K562 (cell line): ENCODE measurements at regions not wholly inside any gene's neighbourhood (a gene's known extent, or its start where the extent isn't known, plus 50 kb on each side); places are given as distances from the start of the nearest gene placed in this dataset.

ENCODE experiments used
- DDX20 ChIP-seq: fragments of 450-650 bp; IDR thresholded peaks from 2 replicates; pipeline ENCODE4 v1.6.1; 2016; ENCODE audit warnings: missing genetic modification characterization, low read depth, mild to moderate bottlenecking, missing compliant biosample characterization, moderate library complexity
- MXI1 ChIP-seq: IDR thresholded peaks from 2 replicates; pipeline ENCODE4 v1.6.1; 2011; ENCODE audit warnings: low read depth, mild to moderate bottlenecking, improper control_type of control experiment, low read length
- NR2C2 ChIP-seq, 2 experiments: fragments of 200-800 bp in 1 of 2; sonication (Bioruptor generic) in 1 of 2; sonication (generic) in 1 of 2; formaldehyde crosslinking in 1 of 2; IDR thresholded peaks; 2 replicates each; pipeline versions ENCODE4 v1.6.1 to v1.8.0; 2016 to 2022; ENCODE audit warnings: mild to moderate bottlenecking in 1 of 2, missing compliant biosample characterization in 1 of 2, missing genetic modification characterization in 1 of 2, missing genetic modification reagents in 1 of 2
- POLR3G ChIP-seq: IDR thresholded peaks from 2 replicates; pipeline ENCODE4 v1.6.1; 2011; ENCODE audit not compliant: insufficient read length, insufficient replicate concordance; ENCODE audit errors: extremely low read depth
- TF ChIP-seq, protein P1 (sequence below): IDR thresholded peaks from 2 replicates; pipeline ENCODE4 v1.6.1; 2016; ENCODE audit warnings: missing genetic modification characterization, missing compliant biosample characterization
- TF ChIP-seq, protein P2 (sequence below): fragments of 450-650 bp; IDR thresholded peaks from 2 replicates; pipeline ENCODE4 v1.6.1; 2016; ENCODE audit warnings: missing biosample characterization, missing genetic modification characterization
- TF ChIP-seq, protein P3 (sequence below): sonication (generic); formaldehyde crosslinking; IDR thresholded peaks from 2 replicates; pipeline ENCODE4 v1.8.1; 2022; ENCODE audit warnings: missing genetic modification reagents
- TF ChIP-seq, protein P4 (sequence below): fragments of 250-450 bp; sonication (Bioruptor Pico); IDR thresholded peaks from 2 replicates; pipeline ENCODE4 v1.5.0; 2020; ENCODE audit warnings: mild to moderate bottlenecking

DNA sequence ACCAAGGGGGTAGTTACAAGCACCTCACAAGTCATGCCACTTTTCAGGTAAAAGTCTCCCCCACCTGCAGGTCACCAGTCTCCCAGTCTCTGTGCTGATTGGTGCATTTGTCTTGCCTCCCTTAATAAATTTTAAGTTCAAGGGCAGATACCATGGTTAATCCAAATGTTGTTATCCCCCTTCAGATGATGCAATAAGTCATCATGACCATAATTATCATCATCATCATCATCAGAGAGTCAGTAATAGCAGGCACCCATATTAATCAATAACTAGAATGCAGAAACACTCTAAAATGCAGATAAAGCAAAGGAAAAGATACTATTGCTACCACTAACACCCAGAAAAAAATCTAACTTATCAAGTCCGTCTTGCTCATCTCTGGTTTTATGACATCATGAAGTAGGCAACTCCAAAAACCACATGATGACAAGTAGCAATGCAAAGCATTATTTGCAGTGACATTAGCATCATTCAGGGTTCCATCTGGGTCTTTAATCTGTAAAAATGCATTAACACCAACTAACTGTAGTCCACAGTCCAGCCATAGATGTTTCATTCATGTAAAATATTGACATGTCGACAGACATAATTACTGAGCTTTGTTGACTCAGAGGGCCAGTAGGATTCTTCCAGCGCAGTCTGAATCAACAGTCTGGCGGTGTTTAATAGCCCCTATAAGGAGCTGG lies 492.0 kb upstream of the RUNX1 start (continued):
- TF ChIP-seq, protein P1, sequence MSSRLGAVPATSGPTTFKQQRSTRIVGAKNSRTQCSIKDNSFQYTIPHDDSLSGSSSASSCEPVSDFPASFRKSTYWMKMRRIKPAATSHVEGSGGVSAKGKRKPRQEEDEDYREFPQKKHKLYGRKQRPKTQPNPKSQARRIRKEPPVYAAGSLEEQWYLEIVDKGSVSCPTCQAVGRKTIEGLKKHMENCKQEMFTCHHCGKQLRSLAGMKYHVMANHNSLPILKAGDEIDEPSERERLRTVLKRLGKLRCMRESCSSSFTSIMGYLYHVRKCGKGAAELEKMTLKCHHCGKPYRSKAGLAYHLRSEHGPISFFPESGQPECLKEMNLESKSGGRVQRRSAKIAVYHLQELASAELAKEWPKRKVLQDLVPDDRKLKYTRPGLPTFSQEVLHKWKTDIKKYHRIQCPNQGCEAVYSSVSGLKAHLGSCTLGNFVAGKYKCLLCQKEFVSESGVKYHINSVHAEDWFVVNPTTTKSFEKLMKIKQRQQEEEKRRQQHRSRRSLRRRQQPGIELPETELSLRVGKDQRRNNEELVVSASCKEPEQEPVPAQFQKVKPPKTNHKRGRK (tag) = no peak
- TF ChIP-seq, protein P2, sequence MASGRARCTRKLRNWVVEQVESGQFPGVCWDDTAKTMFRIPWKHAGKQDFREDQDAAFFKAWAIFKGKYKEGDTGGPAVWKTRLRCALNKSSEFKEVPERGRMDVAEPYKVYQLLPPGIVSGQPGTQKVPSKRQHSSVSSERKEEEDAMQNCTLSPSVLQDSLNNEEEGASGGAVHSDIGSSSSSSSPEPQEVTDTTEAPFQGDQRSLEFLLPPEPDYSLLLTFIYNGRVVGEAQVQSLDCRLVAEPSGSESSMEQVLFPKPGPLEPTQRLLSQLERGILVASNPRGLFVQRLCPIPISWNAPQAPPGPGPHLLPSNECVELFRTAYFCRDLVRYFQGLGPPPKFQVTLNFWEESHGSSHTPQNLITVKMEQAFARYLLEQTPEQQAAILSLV (tag) = 0 out of 2 replicates have a peak, but pooled peaks have one; percentile 25
- TF ChIP-seq, protein P3, sequence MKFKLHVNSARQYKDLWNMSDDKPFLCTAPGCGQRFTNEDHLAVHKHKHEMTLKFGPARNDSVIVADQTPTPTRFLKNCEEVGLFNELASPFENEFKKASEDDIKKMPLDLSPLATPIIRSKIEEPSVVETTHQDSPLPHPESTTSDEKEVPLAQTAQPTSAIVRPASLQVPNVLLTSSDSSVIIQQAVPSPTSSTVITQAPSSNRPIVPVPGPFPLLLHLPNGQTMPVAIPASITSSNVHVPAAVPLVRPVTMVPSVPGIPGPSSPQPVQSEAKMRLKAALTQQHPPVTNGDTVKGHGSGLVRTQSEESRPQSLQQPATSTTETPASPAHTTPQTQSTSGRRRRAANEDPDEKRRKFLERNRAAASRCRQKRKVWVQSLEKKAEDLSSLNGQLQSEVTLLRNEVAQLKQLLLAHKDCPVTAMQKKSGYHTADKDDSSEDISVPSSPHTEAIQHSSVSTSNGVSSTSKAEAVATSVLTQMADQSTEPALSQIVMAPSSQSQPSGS = no peak
- TF ChIP-seq NR2C2 (CRISPR knock-in tag; IDR thresholded peaks at IDR 0.05) (no peak), NR2C2 (tag; IDR thresholded peaks at IDR 0.05) (0 out of 2 replicates have a peak, but pooled peaks have one; percentile 26), DDX20 (tag) (no peak), POLR3G (no peak), MXI1 (no peak)
- TF ChIP-seq, protein P4, sequence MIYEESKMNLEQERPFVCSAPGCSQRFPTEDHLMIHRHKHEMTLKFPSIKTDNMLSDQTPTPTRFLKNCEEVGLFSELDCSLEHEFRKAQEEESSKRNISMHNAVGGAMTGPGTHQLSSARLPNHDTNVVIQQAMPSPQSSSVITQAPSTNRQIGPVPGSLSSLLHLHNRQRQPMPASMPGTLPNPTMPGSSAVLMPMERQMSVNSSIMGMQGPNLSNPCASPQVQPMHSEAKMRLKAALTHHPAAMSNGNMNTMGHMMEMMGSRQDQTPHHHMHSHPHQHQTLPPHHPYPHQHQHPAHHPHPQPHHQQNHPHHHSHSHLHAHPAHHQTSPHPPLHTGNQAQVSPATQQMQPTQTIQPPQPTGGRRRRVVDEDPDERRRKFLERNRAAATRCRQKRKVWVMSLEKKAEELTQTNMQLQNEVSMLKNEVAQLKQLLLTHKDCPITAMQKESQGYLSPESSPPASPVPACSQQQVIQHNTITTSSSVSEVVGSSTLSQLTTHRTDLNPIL (CRISPR knock-in tag) = no peak
